ENCODE measurements at regions not wholly inside any gene's neighbourhood (a gene's known extent, or its start where the extent isn't known, plus 50 kb on each side); places are given as distances from the start of the nearest gene placed in this dataset.
"Not testable (repeated sequence)": the region's sequence is repeated elsewhere in the genome, so short reads cannot be mapped to it uniquely, and the experiment has no call there.

DNA sequence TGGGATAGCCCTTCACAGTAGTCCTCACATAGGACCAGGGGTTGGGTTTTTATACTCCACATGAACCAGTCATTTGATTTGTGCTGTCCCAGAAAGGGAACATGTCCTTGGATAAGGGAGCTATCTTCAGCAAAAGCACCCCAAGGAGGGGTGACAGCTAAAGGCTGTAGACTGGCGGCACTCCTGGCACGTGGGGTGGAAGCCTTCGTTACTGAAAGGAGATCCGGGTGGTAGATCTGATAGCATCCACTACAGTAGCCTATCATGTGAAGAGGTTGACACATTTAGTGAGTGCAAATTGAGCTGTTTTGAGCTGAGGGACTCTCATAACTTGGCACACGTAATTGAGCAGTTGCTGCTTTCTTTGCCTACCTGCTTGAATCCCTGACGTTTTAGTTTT lies 588.8 kb upstream of the GOLIM4 start:
- Histone ChIP-seq H3K27ac (no peak overlapping the region), H3K4me2 (no peak overlapping the region), H3K9me3 (replicated peaks in 1 of 11) (no peaks in the 10 kb centered on the region), H3K4me1 (no peaks in the 10 kb centered on the region), H3K9ac (no peak overlapping the region), H4K20me1 (no peaks in the 10 kb centered on the region), H3K27me3 (no peaks in the 10 kb centered on the region), H3K4me3 (no peak overlapping the region), H3K36me3 (no peaks in the 10 kb centered on the region)
- no peak for TF ChIP-seq Cebpa-rat (IDR thresholded peaks at IDR 0.05)

DNA sequence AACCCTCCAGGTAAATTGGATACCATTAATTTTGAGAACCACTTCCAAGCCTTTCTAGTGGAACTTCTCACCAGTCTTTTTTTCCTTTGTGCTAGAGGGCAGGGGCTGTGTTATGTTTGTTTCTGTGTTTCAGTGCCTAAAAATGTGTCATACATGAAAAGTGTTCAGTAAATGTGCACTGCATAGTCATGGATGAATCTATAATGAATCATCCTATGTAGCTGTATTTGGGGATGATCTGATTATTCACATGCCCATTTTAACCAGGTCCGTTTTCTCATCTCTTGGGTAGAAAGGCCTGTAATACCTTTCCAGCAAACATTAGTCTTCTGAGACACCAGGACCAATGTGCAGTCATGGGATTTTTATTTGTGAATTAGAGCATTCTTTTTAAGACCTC lies 583.0 kb upstream of the GOLIM4 start:
- Histone ChIP-seq H3K9ac (no peak overlapping the region), H3K36me3 (no peaks in the 10 kb centered on the region), H3K9me3 (replicated peaks in 1 of 11) (no peaks in the 10 kb centered on the region), H3K4me2 (no peak overlapping the region), H3K27me3 (no peaks in the 10 kb centered on the region), H3K27ac (no peak overlapping the region), H4K20me1 (no peaks in the 10 kb centered on the region), H3K4me1 (no peaks in the 10 kb centered on the region), H3K4me3 (no peak overlapping the region)
- no peak for TF ChIP-seq Cebpa-rat (IDR thresholded peaks at IDR 0.05)

DNA sequence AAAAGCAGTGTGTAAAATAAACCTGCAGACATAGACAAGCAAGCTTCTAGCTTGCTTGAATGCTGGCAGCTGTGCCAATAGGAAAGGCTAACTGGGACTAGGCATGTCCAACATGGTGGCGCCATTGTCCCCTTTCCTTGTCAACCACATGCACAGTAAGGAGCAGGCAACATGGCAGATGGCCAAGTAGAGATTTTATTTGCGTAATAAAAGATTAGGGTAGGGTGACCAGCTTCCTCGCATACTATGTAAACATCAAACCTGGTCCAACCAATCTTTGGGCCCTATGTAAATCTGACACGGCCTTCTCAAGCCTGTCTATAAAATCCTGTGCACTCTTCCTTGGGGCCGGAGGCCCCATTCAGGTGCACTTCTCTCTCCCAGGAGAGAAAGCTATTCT lies 575.4 kb upstream of the GOLIM4 start:
- H3K27me3 ChIP-seq: no peaks in the 10 kb centered on the region
- TF ChIP-seq Cebpa-rat (IDR thresholded peaks at IDR 0.05): no peak
- no peaks in the 10 kb centered on the region for H3K9me3 ChIP-seq (replicated peaks in 1 of 11)
- H3K4me2 ChIP-seq: no peak overlapping the region
- no peaks in the 10 kb centered on the region for H4K20me1 ChIP-seq
- H3K27ac ChIP-seq: no peak overlapping the region
- H3K4me3 ChIP-seq: no peak overlapping the region
- no peaks in the 10 kb centered on the region for H3K36me3 ChIP-seq
- H3K4me1 ChIP-seq: no peaks in the 10 kb centered on the region
- H3K9ac ChIP-seq: no peak overlapping the region

DNA sequence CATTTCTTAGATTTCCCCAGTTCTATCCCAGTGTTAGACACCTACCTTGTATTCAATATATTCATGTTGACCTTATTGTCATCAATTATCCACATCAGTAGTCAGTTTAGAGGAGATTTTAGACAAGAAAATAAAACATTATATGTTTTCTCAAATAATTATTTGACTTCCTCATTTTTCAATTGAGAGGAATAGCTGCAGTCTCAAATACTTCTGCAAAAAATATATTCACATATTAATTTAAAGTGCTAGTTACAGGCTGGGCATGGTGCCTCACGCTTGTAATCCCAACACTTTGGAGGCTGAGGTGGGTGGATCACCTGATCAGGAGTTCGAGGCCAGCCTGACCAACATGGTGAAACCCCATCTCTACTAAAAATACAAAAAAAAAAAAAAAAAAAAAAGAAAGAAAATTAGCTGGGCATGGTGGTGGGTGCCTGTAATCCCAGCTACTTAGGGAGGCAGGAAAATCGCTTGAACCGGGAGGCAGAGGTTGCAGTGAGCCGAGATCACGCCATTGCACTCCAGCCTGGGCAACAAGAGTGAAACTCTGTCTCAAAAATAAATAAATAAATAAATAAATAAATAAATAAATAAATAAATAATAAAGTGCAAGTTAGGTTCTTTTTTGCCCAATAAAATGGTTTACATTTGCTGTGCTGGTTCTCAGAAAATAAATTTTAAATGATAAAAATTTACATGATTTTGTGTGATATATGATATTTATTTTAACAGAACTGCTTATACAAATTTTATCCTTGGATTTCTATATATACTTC lies 565.3 kb upstream of the GOLIM4 start:
- H4K20me1 ChIP-seq; H3K27me3 ChIP-seq; H3K4me2 ChIP-seq; H3K9ac ChIP-seq; H3K9me3 ChIP-seq (replicated peaks in 1 of 11); H3K27ac ChIP-seq; H3K4me3 ChIP-seq; H3K36me3 ChIP-seq: not testable (repeated sequence)
- peaks cover 0 to 18% (median 8%) of the 10 kb centered on the region in 10 experiments; a peak in 9 of 20 replicates for H3K4me1 ChIP-seq

DNA sequence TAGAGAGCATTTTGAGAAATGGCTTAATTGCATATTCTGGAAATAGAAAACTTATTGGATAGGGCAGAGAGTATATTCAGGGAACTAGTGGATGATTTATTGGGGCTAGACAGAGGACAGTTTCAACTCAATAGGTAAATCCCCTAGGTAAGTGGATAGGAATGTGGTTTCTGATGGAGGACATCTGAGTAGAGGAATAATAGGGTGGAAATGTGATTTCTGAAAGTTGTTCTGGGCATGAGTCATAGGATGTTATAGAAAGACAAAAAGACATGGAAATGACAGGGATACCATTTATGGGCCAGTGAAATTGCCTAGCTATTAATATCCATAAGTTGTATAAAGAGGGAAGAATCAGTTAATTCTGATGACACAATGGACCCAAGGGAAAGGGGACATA lies 563.3 kb upstream of the GOLIM4 start:
- no peak overlapping the region for H3K27ac ChIP-seq
- H3K9ac ChIP-seq: no peak overlapping the region
- H3K36me3 ChIP-seq: no peaks in the 10 kb centered on the region
- no peaks in the 10 kb centered on the region for H3K27me3 ChIP-seq
- no peak for TF ChIP-seq Cebpa-rat (IDR thresholded peaks at IDR 0.05)
- H3K4me3 ChIP-seq: no peak overlapping the region
- H4K20me1 ChIP-seq: no peaks in the 10 kb centered on the region
- H3K9me3 ChIP-seq (replicated peaks in 1 of 11): no peaks in the 10 kb centered on the region
- peaks cover 0 to 18% (median 8%) of the 10 kb centered on the region in 10 experiments; a peak in 9 of 20 replicates for H3K4me1 ChIP-seq
- peak overlapping the region in 3 of 11 experiments; percentile 20 to 28 (median 26); a peak in 3 of 22 replicates for H3K4me2 ChIP-seq

DNA sequence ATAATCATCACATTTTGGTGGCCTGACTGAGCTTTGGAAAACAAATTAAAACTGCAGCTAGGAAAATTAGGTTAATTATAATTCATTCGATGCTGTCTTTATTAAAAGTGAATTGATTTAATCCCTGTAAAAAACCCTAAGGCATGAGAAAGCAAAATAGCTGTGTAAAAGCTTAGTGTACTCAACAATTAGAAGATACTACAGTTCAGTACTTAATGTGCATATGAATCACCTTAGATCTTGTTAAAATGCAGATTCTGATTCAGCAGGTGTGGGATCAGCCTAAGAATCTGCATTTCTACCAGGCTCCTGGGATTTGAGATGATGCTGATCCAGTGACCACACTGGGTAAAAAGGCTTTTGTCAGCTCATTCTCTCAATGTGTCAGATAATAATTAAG lies 559.9 kb upstream of the GOLIM4 start:
- H3K4me2 ChIP-seq: no peak overlapping the region

DNA sequence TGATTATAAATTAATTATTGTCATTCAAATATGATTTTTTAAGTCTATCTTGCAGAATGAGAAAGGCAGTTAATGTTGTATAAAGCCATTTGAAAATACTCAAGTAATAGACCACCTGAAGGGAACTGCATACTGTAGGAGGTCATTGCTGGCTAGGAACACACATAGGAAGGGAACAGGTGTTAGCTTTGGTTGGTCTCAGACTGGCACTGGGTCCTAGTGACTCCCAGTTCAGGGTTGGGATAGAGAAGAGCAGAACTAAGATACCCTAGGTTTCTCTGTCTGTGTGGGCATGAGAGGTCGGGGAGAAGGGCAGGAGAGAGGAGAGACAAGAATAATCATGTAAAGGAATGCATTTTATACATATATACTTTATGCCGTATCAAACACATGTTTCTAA lies 559.0 kb upstream of the GOLIM4 start:
- no peaks in the 10 kb centered on the region for H3K9me3 ChIP-seq (replicated peaks in 1 of 11)
- TF ChIP-seq Cebpa-rat (IDR thresholded peaks at IDR 0.05): no peak
- no peaks in the 10 kb centered on the region for H4K20me1 ChIP-seq
- no peaks in the 10 kb centered on the region for H3K36me3 ChIP-seq
- H3K4me2 ChIP-seq: no peak overlapping the region
- no peaks in the 10 kb centered on the region for H3K27me3 ChIP-seq
- H3K9ac ChIP-seq: no peak overlapping the region
- H3K27ac ChIP-seq: no peak overlapping the region
- no peak overlapping the region for H3K4me3 ChIP-seq
- H3K4me1 ChIP-seq: peaks cover 0 to 15% (median 4%) of the 10 kb centered on the region in 10 experiments; a peak in 9 of 20 replicates

More for the DNA sequence above, 559.9 kb upstream of the GOLIM4 start:
- H3K27ac ChIP-seq: no peak overlapping the region
- H3K36me3 ChIP-seq: no peaks in the 10 kb centered on the region
- no peak for TF ChIP-seq Cebpa-rat (IDR thresholded peaks at IDR 0.05)
- no peak overlapping the region for H3K4me3 ChIP-seq
- H3K9me3 ChIP-seq (replicated peaks in 1 of 11): no peaks in the 10 kb centered on the region
- H3K9ac ChIP-seq: no peak overlapping the region
- no peaks in the 10 kb centered on the region for H3K27me3 ChIP-seq
- H4K20me1 ChIP-seq: no peaks in the 10 kb centered on the region
- H3K4me1 ChIP-seq: peaks cover 0 to 19% (median 8%) of the 10 kb centered on the region in 10 experiments; a peak in 9 of 20 replicates

DNA sequence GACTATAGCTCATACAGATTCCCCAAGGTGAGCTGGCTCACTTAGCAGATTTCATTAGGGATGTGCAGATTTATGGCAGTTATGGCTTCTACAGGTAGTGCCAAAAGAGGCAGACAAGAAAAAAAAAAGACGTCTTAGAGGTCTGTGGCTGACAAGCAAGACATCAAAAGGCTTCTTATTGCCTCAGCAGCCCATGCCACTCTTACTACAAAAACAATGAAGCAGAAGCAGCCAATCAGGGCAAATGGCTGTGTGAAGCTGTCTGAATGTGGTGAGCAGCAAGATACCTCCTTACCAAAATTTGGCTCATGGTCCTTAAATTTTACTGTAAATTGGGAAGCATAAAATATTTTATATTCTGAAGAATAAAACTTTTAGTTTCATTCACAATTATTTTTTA lies 557.5 kb upstream of the GOLIM4 start:
- no peaks in the 10 kb centered on the region for H4K20me1 ChIP-seq

DNA sequence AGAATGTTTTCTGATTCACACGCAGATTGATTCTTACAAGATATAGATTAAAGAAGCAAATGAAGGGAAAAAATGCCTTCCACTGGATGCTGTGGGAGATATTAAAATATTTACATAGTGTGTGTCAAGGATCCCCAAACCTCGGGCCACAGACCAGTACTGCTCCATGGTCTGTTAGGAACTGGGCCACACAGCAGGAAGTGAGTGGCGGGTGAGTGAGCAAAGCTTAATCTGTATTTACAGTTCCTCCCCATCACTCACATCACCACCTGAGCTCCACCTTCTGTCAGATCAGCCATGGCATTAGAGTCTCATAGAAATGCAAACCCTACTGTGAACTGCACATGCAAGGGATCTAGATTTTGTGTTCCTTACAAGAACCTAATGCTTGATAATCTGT lies 552.6 kb upstream of the GOLIM4 start:
- no peak overlapping the region for H3K9ac ChIP-seq
- no peaks in the 10 kb centered on the region for H3K9me3 ChIP-seq (replicated peaks in 1 of 11)
- TF ChIP-seq Cebpa-rat (IDR thresholded peaks at IDR 0.05): no peak

More for the DNA sequence above, 557.5 kb upstream of the GOLIM4 start:
- no peaks in the 10 kb centered on the region for H3K9me3 ChIP-seq (replicated peaks in 1 of 11)
- H3K27me3 ChIP-seq: no peaks in the 10 kb centered on the region
- no peaks in the 10 kb centered on the region for H3K36me3 ChIP-seq
- no peak overlapping the region for H3K27ac ChIP-seq
- TF ChIP-seq Cebpa-rat (IDR thresholded peaks at IDR 0.05): no peak
- no peak overlapping the region for H3K9ac ChIP-seq
- no peak overlapping the region for H3K4me3 ChIP-seq
- H3K4me1 ChIP-seq: peaks cover 0 to 11% (median 0%) of the 10 kb centered on the region in 10 experiments; a peak in 6 of 20 replicates
- H3K4me2 ChIP-seq: no peak overlapping the region

DNA sequence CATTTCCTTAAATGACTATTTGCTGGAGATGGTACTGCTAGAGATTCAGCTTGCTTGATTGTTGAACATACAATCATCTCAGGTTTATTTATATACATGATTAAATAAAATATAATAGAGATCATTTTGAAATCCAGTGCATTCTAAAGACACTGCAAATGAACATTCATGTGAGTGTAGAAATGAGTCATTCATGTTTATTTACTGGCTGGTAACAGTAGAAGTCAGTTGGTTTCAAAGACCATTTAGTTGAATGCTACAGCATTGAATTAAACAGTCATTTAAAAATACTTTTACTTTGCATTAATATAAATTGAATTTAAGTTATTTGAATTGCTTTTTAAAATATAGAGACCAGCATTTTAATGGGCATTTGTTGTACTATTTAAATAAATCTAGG lies 551.9 kb upstream of the GOLIM4 start:
- Histone ChIP-seq H3K9ac (no peak overlapping the region), H3K4me3 (no peak overlapping the region), H3K27me3 (no peaks in the 10 kb centered on the region), H3K4me2 (no peak overlapping the region), H3K4me1 (peaks cover 0 to 12% (median 0%) of the 10 kb centered on the region in 10 experiments; a peak in 6 of 20 replicates), H3K9me3 (replicated peaks in 1 of 11) (no peaks in the 10 kb centered on the region), H3K36me3 (no peaks in the 10 kb centered on the region), H3K27ac (no peak overlapping the region), H4K20me1 (no peaks in the 10 kb centered on the region)
- no peak for TF ChIP-seq Cebpa-rat (IDR thresholded peaks at IDR 0.05)

More for the DNA sequence above, 552.6 kb upstream of the GOLIM4 start:
- Histone ChIP-seq H3K4me1 (peaks cover 0 to 12% (median 0%) of the 10 kb centered on the region in 10 experiments; a peak in 6 of 20 replicates), H4K20me1 (no peaks in the 10 kb centered on the region), H3K4me2 (peak overlapping the region in 5 of 11 experiments; percentile 13 to 38 (median 25); a peak in 7 of 22 replicates), H3K27me3 (no peaks in the 10 kb centered on the region), H3K27ac (no peak overlapping the region), H3K4me3 (no peak overlapping the region), H3K36me3 (no peaks in the 10 kb centered on the region)
